Mammary epithelial cell (primary cell): ENCODE measurements at regions not wholly inside any gene's neighbourhood (a gene's known extent, or its start where the extent isn't known, plus 50 kb on each side); places are given as distances from the start of the nearest gene placed in this dataset.

Experiments used
- CTCF ChIP-seq, 2 donors: IDR thresholded peaks in 1 of 2; conservative IDR thresholded peaks in 1 of 2; 2 replicates each; pipeline ENCODE4 v1.5.1; 2011 to 2012; ENCODE audit warnings: inconsistent platforms in 2 of 2, low read length in 2 of 2, mild to moderate bottlenecking in 2 of 2, control low read depth in 1 of 2, low read depth in 1 of 2; ENCODE audit not compliant: insufficient read depth in 1 of 2; ENCODE audit errors: extremely low read depth in 1 of 2
- EZH2 ChIP-seq: IDR thresholded peaks from 2 replicates; pipeline ENCODE4 v1.6.1; 2012; ENCODE audit warnings: low read length, inconsistent platforms, borderline replicate concordance

DNA sequence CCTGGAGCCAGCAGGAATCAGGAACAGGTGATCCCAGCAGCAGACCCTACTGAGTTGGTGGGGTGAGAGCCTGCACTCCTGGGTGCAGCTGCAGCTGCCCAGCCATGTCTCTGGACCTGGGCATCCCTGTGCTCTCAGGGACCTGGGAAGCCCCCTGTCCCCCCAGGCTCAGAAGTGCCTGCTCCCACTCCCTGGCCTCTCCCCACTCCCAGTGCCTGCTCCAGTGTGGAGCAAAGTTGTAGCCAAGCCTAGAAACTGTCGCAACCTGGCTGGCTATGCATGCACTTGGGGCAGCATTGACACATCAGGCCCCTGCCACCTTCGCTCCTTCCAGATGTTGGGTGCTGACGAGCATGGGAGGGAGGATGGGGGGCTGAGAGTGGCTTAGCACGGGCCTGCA lies 1124.7 kb upstream of the ACVR2A start:
- no peak for TF ChIP-seq CTCF (conservative IDR thresholded peaks at IDR 0.05 in 1 of 2, IDR thresholded peaks at IDR 0.05 in 1 of 2; ENCODE audit: extremely low read depth in 1 of 2, insufficient read depth in 1 of 2, low read depth in 1 of 2, low read length in 2 of 2)
- TF ChIP-seq EZH2: no peak
